ENCODE measurements at regions not wholly inside any gene's neighbourhood (a gene's known extent, or its start where the extent isn't known, plus 50 kb on each side); places are given as distances from the start of the nearest gene placed in this dataset.
A peak's percentile ranks its signal among the peaks of the same experiment; 100 is the strongest.

DNA sequence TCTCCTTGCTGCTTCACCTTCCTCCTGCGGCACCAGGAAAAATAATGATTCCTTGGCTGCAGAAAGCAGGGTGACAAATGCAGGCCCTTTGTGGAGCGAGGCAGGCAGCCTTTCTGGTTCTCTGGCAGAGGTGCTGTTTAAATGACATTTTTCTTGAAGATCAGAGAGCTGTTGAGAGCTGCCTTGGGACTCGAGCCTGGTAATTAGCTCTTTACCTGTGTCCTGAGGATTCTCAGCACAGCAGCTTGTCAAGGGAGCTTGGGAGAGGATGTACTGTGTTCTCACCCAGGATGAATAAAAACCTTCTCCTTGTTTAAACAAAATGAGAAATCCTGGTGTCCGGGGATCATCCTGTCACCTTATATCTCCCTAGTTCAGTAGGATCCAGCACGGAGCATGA, 204.0 kb downstream of the AACS start:
- TF ChIP-seq, protein P1, sequence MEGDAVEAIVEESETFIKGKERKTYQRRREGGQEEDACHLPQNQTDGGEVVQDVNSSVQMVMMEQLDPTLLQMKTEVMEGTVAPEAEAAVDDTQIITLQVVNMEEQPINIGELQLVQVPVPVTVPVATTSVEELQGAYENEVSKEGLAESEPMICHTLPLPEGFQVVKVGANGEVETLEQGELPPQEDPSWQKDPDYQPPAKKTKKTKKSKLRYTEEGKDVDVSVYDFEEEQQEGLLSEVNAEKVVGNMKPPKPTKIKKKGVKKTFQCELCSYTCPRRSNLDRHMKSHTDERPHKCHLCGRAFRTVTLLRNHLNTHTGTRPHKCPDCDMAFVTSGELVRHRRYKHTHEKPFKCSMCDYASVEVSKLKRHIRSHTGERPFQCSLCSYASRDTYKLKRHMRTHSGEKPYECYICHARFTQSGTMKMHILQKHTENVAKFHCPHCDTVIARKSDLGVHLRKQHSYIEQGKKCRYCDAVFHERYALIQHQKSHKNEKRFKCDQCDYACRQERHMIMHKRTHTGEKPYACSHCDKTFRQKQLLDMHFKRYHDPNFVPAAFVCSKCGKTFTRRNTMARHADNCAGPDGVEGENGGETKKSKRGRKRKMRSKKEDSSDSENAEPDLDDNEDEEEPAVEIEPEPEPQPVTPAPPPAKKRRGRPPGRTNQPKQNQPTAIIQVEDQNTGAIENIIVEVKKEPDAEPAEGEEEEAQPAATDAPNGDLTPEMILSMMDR (IDR thresholded peaks at IDR 0.05; ENCODE audit: extremely low read depth, insufficient read depth, missing control alignments) = no peak
- in situ Hi-C loops (cut with MboI; ENCODE audit: low pct_unique_long_range_greater_than_20kb, low sequenced_read_pairs, unreplicated experiment) = no loop called here
- DNase-seq (ENCODE audit: low spot score) = no peak

DNA sequence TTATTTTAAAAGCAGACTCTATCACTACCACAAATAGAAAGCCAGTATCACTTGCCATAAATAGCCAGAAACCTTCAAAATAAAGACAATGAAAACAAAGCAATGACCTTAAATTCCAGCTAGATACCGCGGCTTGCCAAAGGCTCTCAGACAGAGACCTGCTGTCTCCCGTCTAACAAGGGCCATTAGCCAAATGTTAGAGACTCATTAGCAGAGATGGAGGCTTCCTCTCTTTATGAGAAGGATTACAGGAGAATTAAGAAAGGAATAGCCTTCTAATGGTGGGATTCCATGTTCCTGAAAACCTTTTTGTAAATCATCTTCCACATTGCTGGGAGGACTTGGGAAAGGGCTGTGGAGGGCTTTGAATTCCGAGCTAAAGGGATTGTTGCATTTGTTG, 206.7 kb downstream of the AACS start:
- in situ Hi-C loops (cut with MboI; ENCODE audit: low pct_unique_long_range_greater_than_20kb, low sequenced_read_pairs, unreplicated experiment) = no loop called here
- TF ChIP-seq, protein P1 (IDR thresholded peaks at IDR 0.05; ENCODE audit: extremely low read depth, insufficient read depth, missing control alignments) = no peak
- DNase-seq (ENCODE audit: low spot score) = no peak

DNA sequence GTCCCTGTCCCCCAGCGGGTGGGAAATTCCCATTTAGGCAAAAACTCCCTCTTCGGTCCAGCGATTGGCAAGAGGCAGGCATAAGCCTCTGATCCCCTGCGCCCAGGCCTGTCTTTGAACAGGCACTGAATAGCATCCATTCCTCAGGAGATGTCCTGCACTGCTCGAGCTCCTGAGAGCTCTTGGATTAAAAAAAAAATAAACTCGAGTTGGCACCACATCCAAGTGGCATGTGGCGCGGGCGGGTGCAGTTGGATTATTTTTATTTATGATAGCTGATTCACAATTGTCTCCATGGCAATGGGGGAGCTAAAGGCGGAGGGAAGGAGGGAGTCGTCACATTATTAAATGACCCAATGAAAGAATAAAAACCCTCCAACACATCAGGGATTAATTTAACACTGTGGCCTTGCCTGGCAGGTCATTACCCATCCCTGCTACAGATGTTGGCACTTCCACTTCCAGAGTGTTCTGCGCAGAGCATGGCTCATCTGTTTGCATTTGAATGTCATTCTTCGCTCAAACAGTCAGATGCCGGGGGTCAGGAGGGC, 207.2 kb downstream of the AACS start:
- TF ChIP-seq, protein P1 (IDR thresholded peaks at IDR 0.05; ENCODE audit: extremely low read depth, insufficient read depth, missing control alignments) = no peak
- in situ Hi-C loops (cut with MboI; ENCODE audit: low pct_unique_long_range_greater_than_20kb, low sequenced_read_pairs, unreplicated experiment) = no loop called here
- DNase-seq (ENCODE audit: low spot score) = no peak

DNA sequence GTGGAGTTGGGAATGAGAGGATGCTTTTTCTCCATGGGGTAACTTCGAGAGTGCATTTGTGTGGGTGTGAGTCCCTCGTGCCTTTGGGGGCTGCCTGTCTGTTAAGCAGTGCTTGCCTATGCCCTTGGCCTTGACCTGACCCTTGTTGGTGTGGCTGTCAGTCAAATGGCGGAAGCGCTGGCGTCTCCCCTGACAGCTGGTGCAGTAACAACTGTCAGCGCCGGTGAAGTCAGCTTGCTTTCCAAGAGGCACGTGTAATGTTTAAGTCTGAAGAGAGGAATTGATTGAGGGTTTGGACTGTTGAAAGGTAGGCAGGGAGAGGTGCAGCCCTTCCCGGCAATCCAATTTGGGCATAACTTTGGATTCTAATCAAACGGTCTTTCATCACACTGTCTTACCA, 211.3 kb downstream of the AACS start:
- TF ChIP-seq, protein P1 (IDR thresholded peaks at IDR 0.05; ENCODE audit: extremely low read depth, insufficient read depth, missing control alignments) = no peak
- in situ Hi-C loops (cut with MboI; ENCODE audit: low pct_unique_long_range_greater_than_20kb, low sequenced_read_pairs, unreplicated experiment) = no loop called here
- no peak for DNase-seq (ENCODE audit: low spot score)

DNA sequence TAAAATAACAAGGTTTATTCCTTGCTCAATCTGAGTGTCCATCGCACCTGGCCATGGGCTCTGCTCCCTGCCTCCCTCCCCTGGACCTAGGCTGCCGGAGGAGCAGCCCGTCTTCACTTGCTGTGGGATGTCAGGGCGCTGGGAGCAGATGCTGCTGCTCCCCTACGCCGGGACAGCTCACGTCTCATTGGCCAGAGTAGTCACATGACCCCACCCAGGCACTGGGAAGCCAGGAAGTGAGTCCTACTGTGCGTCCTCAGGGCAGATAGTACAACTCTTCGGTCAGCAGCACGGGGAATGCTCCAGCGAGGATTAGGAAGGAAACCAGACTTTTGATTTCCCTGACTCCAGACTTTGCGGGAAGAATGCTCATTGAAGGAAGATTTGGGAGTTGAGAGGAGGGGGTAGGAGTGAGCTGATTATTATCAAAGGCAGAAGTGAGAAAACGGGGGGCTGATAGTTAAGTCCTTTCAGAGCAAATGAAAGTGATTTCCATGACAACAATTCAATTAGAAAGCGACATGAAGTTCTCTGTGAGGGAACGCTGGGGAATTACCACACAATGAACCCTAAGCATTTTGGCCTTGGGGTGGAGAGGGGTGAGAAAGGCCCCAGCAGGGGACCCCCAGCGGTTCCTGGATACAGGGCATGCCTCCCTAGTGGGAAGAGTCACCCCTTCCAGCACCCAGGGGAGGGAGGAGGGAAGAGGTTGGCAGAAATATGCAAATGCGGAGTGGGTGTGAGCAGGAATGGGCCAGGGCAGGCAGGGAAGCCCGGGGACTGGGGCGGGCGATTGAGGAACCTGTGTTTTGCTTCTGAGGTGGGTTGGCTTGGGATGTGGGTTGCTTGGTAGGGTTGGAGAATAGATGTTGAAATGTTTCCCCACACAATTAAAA, 215.5 kb downstream of the AACS start:
- in situ Hi-C loops (cut with MboI; ENCODE audit: low pct_unique_long_range_greater_than_20kb, low sequenced_read_pairs, unreplicated experiment) = no loop called here
- TF ChIP-seq, protein P1 (IDR thresholded peaks at IDR 0.05; ENCODE audit: extremely low read depth, insufficient read depth, missing control alignments) = no peak
- peak; percentile 31 for DNase-seq (ENCODE audit: low spot score)

DNA sequence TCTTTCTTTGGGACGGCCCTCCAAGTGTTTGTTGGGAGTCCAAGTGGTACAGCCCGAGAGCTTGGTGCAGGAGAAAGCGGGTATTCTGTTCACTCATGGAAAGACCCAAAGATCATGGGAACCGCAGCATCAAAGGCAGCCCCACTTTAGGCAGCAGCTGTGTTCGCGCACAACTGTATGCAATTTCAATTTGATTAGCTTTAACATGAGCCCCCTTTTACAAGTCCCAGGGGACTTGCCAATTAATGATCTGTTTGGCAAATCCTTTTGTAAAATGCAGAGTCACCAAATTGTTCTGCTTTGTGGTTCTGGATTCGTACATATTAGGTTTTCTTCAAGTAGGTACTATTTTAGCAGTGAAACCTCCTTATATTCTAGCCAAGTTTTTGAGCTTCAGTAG, 217.7 kb downstream of the AACS start:
- in situ Hi-C loops (cut with MboI; ENCODE audit: low pct_unique_long_range_greater_than_20kb, low sequenced_read_pairs, unreplicated experiment) = no loop called here
- TF ChIP-seq, protein P1 (IDR thresholded peaks at IDR 0.05; ENCODE audit: extremely low read depth, insufficient read depth, missing control alignments) = no peak
- no peak for DNase-seq (ENCODE audit: low spot score)

Data from GM13977 (cell line).